ENCODE measurements at regions not wholly inside any gene's neighbourhood (a gene's known extent, or its start where the extent isn't known, plus 50 kb on each side); places are given as distances from the start of the nearest gene placed in this dataset.
"Not testable (repeated sequence)": the region's sequence is repeated elsewhere in the genome, so short reads cannot be mapped to it uniquely, and the experiment has no call there.

DNA sequence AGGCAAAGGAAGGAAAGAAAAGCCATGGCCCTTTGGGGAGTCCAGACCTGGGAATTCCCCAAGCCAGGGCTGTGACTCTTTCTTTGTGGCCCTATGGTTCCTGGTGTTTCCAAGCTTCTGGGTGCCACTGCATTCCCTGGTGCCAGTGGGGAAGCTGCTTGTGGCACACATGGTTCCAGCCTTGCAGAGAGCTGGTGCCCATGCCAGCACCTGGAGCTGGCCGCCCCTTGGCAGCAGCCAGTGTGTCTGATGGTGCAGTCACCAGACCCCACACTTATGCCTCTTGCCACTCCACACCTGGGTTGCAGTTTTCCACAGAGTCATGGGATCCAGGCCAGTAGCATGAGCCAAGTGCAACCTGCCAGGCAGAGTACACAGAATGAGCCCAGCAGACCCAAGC, 1495.3 kb upstream of the NUDT12 start:
- no peak for DNase-seq (ENCODE audit: low spot score)

DNA sequence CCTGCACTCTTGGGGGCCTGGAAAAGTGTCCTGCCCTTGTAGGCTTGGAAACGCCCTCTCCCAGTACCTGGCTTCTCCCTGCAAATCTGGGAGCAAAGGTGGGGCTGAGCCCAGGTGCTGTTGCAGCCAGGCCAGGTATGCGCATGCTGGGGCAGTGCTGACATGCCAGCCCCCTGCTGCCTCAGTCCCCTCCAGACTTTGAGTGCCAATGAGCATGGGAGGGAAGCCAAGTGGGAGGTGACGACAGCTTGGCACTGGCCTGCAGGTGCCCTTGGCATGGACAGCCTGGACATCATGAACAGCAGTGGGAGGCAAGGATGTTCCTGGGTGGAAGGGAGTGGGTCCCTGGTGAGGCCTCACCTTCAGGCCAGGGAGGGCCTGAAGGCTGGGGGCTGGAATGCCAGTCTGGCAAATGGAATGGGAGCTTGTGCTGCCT, 1494.4 kb upstream of the NUDT12 start:
- DNase-seq (ENCODE audit: low spot score): no peak

DNA sequence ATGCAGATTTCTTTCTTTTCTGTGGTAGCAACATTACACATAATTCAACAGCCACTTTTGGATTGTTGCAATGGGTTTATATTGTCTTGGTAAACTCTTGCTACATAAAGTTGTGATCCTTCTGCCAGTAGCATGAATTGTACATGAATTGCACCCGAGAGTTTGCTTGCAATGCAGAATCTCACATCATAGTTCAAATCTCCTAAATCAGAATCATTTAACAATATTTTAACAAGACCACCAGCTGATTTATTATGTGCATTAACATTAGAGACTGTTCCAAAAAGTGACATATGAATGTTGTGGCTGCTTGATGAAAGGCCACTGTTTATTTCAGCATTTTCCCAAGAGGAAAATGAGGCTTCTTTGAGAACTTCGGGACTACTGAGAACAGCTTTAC, 1491.8 kb upstream of the NUDT12 start:
- DNase-seq (ENCODE audit: low spot score): no peak

DNA sequence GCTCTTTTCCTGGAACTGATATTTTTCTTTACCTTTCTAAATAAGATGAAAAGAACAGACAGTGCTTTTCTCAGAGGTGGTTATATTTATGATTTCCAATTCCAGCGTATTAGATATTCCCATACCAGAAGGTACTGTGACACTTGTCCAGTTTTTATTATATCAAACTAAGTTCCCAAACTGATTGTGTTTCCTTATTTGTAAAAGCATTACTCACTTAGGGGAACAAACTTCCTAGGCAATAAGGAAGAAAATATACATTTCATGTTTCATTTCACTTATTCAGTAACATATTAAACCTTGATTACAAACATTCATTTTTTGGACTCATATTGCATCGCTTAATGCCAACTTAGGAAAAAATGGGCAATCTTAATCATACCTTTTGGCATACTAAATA, 1480.0 kb upstream of the NUDT12 start:
- no peak for DNase-seq (ENCODE audit: low spot score)

DNA sequence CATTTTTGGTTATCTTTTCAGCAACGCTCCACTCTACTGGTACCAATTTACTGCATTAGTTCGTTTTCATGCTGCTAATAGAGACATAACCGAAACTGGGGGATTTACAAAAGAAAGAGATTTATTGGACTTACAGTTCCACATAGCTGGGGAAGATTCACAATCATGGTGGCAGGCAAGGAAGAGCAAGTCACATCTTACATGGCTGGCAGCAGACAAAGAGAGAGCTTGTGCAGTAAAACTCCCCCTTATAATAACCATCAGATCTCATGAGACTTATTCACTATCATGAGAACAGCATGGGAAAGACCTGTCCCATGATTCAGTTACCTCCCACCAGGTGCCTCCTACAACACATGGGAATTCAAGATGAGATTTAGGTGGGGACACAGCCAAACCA, 1474.2 kb upstream of the NUDT12 start:
- not testable (repeated sequence) for DNase-seq (ENCODE audit: low spot score)

DNA sequence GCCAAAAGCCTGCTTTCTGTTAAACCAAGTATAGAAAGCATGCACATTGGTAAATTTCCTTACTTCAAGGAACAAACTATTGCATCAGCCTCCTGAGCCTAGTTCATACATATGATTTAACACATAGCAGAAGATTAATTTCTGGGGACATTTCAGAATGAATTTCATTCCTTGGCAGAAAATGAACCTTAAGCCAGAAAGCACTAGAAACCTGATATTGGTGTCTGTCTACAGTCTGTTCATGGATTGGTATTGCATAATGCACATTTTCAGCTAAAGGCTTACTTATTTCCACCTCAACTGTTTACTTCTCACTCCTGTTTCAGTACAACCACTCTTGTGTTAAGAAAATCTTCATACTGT, 1471.8 kb upstream of the NUDT12 start:
- DNase-seq (ENCODE audit: low spot score): peak; percentile 43

DNA sequence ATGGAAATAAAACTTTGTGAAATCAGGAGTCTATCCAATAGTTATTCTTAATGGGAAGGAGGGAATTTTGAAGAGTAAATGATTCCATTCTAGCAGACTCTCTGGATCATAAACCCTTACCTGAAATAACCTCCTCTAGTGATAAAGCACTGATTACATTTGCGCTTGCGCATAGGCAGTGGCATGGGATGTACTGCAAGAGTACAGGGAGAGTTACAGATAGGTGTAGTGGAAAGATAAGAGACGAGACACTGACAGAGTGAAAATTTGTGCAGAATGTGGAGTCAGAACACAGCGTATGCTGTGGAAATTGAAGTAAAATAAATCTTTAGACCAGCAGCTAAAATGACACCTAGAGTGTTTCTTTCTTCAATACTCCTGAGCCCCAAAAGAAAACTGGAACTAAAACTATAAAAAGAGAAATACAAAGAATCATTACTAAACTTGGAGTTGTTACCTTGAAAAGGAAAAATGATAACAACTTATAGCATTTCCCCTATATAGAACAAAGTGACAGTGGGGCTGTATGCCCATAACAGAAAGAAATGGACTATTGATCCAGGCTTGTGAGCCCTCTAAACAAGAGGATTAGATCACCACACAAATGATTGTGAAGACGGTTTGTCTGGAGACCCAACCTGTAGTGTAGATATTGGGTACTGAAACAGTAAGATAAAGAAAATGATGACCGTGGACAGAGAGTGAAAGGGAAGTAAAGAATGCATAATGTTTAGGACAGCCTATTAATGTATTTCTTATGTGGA, 1471.2 kb upstream of the NUDT12 start:
- peak; percentile 14 for DNase-seq (ENCODE audit: low spot score)

DNA sequence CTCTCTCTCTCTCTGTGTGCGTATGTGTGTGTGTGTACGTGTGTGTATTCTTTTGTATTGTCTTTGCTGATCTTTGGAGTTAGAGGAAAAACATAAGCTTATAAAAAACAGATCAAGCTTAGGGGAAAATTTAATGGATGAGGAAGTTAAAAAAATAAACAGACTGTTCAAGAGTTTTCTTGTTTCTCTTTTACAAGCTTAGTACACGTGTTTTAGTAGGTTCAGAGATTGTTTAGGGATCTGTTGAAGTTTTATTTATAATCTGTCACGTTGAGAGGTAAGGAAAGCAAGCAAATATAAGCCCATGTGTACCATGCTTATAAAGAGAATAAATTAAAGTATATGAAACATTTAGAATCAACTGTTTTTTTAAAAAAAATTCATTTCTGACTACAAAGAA, 1470.3 kb upstream of the NUDT12 start:
- no peak for DNase-seq (ENCODE audit: low spot score)

DNA sequence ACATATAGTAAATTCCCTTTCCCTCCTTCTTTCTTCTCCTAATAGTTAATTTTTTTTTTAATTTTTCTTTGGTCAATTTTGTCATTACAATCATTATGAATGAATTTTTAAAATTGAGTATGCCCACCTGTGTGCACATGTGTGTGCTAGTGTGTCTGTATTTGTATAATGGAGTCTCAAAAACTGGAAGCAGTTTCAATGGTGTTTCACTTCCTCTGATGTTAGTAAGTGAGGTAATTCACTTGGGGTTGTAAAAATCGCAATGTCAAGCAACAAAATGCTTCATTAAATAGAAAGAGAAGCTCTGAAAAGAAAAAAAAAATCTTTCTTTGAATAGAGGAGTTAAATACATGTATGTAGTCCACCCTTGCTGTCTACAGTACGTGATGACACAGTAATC, 1467.6 kb upstream of the NUDT12 start:
- DNase-seq (ENCODE audit: low spot score): no peak

DNA sequence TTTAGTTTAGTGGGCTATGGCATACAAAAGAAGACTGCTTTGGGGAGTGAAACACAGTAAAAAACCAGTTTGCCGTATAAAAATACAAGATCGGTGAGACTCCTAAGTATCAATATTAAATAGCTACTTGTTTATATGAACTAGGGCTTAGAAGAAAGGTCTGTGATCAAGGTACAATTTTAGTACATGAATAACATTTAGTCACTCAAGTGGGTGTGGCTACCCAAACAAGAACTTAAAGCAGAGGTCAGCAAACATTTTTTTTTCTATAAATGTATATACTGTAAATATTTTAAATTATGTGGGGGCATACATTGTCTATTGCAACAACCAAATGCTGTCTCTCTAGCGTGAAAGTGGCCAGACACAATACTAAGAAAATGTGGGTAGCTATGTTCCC, 1452.5 kb upstream of the NUDT12 start:
- no peak for DNase-seq (ENCODE audit: low spot score)

DNA sequence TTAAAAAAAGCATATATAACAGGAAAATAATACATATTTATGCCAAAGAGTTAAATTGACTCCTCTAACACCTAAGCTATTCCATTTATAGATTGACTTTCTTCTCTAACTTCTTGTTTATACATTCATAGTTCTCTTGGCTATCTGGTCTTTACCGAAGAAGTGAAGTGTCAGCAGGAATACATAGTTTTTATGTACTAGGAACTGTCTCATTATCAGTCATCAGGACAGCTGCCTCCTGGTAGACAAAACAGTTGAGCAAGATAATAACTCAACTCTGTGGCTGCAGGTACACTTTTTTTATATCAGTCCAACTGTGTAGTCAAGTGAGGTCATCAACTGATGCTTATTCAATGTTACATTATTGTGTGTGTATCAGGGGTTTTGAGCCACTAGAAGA, 1436.0 kb upstream of the NUDT12 start:
- no peak for DNase-seq (ENCODE audit: low spot score)

DNA sequence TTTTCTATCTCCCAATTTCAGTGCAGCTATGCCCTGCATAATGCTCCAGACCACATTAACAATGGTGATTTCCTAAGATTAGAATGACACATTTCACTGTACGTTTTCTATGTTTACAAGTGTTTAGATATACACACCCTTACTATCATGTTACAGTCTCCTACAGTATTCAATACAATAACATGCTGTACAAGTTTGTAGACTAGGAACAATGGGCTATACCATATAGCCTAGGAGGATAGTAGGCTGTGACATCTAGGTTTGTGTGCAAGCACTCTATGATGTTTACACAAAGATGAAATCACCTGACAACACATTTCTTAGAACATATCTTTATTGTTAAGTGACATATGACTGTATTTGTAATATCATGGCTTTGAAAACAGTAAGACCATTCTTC, 1435.6 kb upstream of the NUDT12 start:
- DNase-seq (ENCODE audit: low spot score): no peak

DNA sequence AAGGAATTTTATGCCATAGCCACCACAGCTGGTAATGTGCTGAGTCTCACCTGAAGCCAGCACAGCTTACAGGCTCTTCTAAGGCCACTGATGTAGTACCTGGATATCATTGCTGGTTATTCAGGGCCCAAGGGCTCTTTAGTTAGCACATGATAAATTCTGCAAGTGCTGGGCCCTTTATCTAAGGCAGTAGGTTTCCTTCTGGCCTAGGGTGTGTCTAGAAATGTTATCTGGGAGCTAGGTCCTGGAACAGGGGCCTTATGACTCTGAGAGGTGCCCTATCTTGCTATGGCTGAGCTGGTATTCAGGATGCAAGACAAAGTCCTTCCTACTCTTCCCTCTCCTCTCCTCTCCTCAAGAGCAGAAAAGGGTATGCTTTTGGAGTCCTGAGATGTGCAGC, 1424.5 kb upstream of the NUDT12 start:
- DNase-seq (ENCODE audit: low spot score): no peak

DNA sequence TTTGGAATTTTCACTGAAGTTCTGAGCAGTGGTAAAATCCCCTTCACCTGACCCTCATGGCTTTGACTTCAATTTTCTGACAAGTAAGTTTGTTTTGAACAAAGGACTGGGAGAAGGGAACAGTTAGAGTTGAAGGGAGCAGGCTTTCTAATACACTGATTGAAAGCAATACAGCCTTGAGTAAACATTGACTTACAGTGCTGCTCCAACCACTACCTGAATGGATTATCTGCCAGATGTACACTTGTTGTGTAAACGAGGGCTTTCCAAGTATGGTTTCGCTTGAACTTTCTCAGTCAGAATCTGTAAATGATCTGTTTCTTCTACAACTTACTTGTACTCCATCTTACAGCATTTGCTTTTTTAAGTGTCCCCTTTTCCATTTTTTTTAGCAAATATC, 1414.9 kb upstream of the NUDT12 start:
- DNase-seq (ENCODE audit: low spot score): no peak

DNA sequence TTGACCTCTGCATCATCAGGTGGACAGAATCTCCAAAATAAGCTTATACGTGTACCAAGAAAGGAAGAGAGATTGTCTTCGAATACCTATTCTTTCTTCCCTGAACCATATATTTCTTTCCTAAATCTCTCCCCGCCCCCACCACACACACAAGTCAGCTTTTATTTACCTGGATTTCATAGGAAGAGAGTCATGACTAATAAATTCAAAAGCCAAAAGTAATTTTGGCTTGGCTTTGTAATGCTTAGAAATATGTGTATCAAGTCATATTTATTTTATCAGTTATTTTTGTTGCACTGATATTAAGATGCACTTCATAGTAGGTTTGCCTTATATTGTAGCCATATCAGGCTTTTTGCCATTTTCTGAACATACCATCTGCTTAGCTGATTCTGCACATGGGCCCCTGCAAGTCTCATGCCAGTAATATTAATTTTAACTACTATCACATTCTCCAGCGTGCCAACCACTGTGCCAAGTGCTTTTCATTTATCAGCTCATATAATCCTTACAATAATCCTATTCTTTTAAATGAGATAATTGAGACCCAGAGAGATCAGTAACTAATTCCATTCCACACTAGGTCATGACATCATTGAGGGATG, 1405.3 kb upstream of the NUDT12 start:
- no peak for DNase-seq (ENCODE audit: low spot score)

DNA sequence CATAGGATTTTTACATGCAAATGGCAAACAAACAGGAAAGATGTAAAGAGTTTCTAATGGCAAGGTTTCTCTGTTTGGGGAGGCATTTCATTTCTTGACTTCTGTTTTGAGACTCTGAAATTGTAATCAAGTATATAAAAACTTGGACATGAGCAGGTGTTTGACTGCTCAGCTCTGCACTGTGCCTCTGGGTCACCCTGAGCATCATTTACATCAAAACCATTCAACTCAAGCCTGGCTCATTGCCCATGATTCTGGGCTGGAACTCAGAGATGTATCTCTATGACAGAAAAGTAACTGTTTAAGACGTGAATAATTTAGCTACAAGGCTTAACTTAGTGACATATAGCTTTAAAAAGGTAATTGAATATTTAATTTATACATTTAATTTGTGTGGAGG, 1402.4 kb upstream of the NUDT12 start:
- DNase-seq (ENCODE audit: low spot score): no peak

DNA sequence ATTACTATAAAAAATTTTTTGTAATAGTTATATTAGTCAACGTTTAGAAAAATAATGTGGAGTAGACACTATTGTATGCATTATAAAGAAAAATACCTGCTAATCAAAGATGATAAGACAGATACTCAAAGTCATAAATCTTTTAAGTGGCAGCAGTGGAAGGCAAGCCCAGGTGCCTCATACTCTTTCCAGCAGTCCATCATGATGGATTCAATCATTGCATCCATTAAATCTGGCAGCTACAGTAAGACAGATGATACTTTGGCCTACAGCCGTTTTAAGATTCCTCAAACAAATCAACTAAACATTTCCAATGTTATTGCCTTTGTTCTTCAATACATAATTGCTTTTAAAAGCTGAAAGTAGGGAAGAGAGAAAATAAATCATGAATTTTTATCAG, 1392.9 kb upstream of the NUDT12 start:
- no peak for DNase-seq (ENCODE audit: low spot score)

DNA sequence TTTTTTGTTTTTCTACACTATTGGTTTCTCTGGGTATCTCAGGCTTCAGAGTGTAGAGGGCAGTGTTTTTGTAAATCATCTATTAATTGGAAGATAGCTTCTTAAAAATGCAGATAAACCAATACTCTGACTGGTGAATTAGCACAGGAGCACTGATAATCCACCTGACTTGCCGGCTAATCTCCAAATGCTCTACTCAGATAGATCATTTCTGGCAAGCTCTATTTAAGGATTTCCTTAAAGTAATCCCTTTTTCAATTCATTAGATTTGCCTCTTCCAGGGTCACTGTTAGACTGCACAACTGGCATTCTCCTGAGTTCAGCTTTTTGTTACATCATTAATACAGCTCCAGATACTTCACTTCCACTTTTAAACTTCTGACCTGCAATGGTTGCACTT, 1390.3 kb upstream of the NUDT12 start:
- DNase-seq (ENCODE audit: low spot score): no peak

DNA sequence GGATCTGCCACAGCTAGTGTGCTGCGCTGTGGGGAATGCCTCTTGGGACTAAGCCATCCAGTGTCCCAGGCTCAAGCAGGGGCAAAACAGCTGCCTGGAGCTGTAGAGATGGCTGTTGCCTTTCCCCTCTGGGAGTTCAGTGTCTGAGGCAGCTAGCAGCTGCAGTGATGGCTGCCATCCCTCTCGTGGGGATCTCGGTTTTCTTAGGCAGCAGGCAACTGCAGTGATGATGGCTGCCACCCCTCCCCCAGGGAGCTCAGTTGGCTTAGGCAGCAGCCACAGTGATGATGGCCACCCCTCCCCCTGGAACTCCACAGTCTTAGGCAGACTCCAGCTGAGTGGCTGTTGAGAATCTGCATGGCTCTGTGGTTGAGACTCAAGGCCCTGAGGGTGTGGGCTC, 1389.2 kb upstream of the NUDT12 start:
- no peak for DNase-seq (ENCODE audit: low spot score)

DNA sequence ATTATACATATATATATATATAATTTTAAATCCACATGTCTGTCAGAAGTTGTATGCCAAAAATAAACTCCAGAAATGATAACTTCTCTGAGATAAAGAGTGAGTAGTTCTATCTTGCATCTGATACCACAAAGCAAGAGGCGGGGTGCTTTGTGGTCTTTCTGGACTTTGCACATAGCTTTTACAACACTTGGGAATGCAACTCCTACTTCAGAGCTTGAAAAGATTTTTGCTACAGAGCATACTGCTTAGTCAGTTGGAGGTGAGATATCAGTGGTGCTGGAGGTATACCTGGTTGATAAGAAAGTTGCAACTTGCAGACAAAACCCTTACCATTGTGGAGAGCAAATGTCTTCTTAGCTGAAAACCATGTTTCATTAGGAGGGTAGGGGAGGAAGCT, 1384.5 kb upstream of the NUDT12 start:
- DNase-seq (ENCODE audit: low spot score): no peak

DNA sequence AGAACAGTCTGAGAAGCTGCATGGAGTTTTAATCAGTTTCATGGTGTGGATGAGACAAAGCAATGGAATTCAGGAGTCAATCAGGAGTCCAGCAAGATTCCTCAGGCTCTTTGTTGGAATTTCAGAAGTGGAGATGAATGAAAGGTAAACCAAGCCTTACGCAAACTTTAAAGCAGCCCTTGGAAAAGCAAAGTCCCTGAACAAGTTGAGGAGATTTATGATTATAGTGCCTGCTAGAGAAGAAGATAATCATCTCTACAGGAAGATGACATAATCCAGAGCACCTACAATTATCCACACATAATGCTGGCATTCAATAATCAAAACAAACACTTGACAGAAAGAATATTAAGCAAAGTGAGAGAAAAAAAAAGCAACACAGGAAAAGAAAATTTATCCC, 1380.1 kb upstream of the NUDT12 start:
- DNase-seq (ENCODE audit: low spot score): peak; percentile 51

DNA sequence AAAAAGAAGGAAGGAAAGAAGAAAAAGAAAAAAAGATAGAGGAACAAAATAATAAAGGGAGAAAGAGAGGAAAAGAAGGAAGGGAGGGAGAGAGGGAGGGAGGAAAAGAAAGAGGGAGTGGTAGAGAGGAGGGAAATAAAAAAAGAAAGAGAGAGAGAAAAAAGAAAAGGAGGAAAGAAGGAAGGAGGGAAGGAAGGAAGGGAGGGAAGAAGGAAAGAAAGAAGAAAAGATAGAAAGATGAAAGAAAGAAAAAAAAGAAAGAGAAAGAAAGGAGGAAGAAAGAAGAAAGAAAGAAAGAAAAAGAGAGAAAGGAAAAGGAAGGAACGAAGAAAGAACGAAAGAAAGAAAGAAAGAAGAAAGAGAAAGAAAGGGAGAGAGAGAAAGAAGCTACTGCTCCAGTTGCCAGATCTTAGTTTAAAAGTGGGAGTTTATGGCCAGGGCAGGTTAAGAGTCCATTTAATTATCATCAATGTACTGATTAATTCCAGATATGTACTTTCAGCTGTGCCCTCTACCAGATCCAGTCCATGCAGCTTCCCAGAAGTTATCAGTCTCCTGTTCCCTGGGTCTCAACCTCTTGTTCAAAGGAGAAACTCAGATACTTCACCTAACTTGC, 1378.5 kb upstream of the NUDT12 start:
- DNase-seq (ENCODE audit: low spot score): no peak

DNA sequence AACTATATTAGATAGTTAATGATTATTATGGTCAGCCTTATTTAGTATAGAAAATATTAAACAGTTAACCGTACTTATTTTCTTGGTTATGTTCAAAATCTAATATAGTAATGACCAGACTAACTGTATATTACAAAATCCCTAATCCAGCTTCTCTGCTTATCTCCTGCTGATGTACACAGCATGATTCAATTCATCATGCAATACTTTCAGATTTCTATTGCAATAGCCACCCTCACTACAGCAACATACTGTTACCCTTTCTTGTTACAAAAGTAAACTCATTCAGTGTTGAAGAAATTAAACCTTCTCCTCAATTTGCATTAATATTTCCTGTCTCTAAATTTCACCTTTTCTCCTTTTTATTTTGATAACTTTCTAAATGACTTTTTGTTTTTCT, 1375.0 kb upstream of the NUDT12 start:
- DNase-seq (ENCODE audit: low spot score): peak; percentile 41

All from umbilical cord (tissue), 1 donor.